ENCODE measurements at regions not wholly inside any gene's neighbourhood (a gene's known extent, or its start where the extent isn't known, plus 50 kb on each side); places are given as distances from the start of the nearest gene placed in this dataset.

GRCh38 chr3:8359133-8359532 lies 142.5 kb upstream of the LMCD1 start:
- no peak for TF ChIP-seq POLR2A (IDR thresholded peaks at IDR 0.05)
- TF ChIP-seq POLR2AphosphoS5 (IDR thresholded peaks at IDR 0.05) = no peak
- TF ChIP-seq CTCF (IDR thresholded peaks at IDR 0.05) = no peak
- no peak for TF ChIP-seq EP300 (IDR thresholded peaks at IDR 0.05)

Data from stomach (tissue), 4 donors.